M059J (cell line): ENCODE measurements at regions not wholly inside any gene's neighbourhood (a gene's known extent, or its start where the extent isn't known, plus 50 kb on each side); places are given as distances from the start of the nearest gene placed in this dataset.

ENCODE experiments used
- DNase-seq: peaks from one replicate; pipeline ENCODE4 v3.0.0-alpha.2; 2012; ENCODE audit warnings: low read depth

- DNase-seq, result no peak
These were observed 139.4 kb upstream of the ST6GAL2 start for GRCh38 chr2:107025291-107025857.

GRCh38 chr2:107025869-107026380 is 140.0 kb upstream of the ST6GAL2 start:
- DNase-seq, result peak; percentile 12

- no peak for DNase-seq
These were observed 141.2 kb upstream of the ST6GAL2 start for GRCh38 chr2:107027205-107027604.

- DNase-seq, result no peak
These were observed 141.8 kb upstream of the ST6GAL2 start for GRCh38 chr2:107027810-107028209.

GRCh38 chr2:107028661-107029060 is 142.7 kb upstream of the ST6GAL2 start:
- no peak for DNase-seq

GRCh38 chr2:107036293-107036692 is 150.3 kb upstream of the ST6GAL2 start:
- no peak for DNase-seq

GRCh38 chr2:107062173-107062572 is 176.2 kb upstream of the ST6GAL2 start:
- no peak for DNase-seq

- DNase-seq, result no peak
These were observed 176.7 kb upstream of the ST6GAL2 start for GRCh38 chr2:107062599-107063220.

GRCh38 chr2:107063228-107063627 is 177.3 kb upstream of the ST6GAL2 start:
- no peak for DNase-seq

- DNase-seq, result no peak
These were observed 178.8 kb upstream of the ST6GAL2 start for GRCh38 chr2:107064750-107065149.

- DNase-seq, result no peak
These were observed 182.3 kb upstream of the ST6GAL2 start for GRCh38 chr2:107068069-107068916.

GRCh38 chr2:107069890-107070289 is 183.9 kb upstream of the ST6GAL2 start:
- DNase-seq, result no peak

GRCh38 chr2:107072150-107072940 is 186.4 kb upstream of the ST6GAL2 start:
- no peak for DNase-seq

- DNase-seq, result no peak
These were observed 192.6 kb upstream of the ST6GAL2 start for GRCh38 chr2:107078584-107078983.

- DNase-seq, result no peak
These were observed 200.5 kb upstream of the ST6GAL2 start for GRCh38 chr2:107086497-107086896.

GRCh38 chr2:107088156-107088555 is 202.2 kb upstream of the ST6GAL2 start:
- no peak for DNase-seq

- no peak for DNase-seq
These were observed 205.3 kb upstream of the ST6GAL2 start for GRCh38 chr2:107091163-107091864.

- DNase-seq, result no peak
These were observed 207.5 kb upstream of the ST6GAL2 start for GRCh38 chr2:107093426-107093957.

- DNase-seq, result no peak
These were observed 208.6 kb upstream of the ST6GAL2 start for GRCh38 chr2:107094450-107094986.

- no peak for DNase-seq
These were observed 216.2 kb upstream of the ST6GAL2 start for GRCh38 chr2:107102176-107102575.

- DNase-seq, result no peak
These were observed 221.4 kb upstream of the ST6GAL2 start for GRCh38 chr2:107107351-107107750.
